Erythroblast (primary cell): ENCODE measurements at regions not wholly inside any gene's neighbourhood (a gene's known extent, or its start where the extent isn't known, plus 50 kb on each side); places are given as distances from the start of the nearest gene placed in this dataset.

Source experiments
- GATA1 ChIP-seq: IDR thresholded peaks from 2 replicates; pipeline ENCODE4 v1.6.1; 2011; ENCODE audit warnings: low read depth, mild to moderate bottlenecking, control low read depth, low read length, moderate library complexity
- POLR2A ChIP-seq: IDR thresholded peaks from 2 replicates; pipeline ENCODE4 v1.6.1; 2011; ENCODE audit warnings: mild to moderate bottlenecking, low read length

DNA sequence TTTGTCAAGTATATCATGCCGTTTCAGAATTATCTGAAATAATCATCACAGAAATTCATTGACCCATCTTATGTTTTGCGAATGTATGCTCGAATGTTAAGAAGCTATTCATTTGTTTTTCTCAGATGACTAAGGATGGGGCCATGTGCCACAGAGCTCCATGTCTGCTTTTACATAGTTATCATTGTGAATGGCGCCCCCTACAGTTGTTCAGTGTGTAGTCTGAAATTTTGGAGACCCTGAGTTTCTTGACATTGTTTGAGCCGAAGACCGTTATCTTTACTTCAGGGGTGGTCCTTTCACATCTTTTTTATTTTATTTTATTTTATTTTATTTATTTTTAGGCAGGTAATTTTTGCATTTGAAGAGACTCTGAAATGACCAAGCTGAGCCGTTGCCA is 972.0 kb upstream of the RBFOX1 start:
- TF ChIP-seq POLR2A, result no peak
- TF ChIP-seq GATA1, result no peak
